GM23338 (cell line): ENCODE measurements at regions not wholly inside any gene's neighbourhood (a gene's known extent, or its start where the extent isn't known, plus 50 kb on each side); places are given as distances from the start of the nearest gene placed in this dataset.

Experiments
- ATAC-seq: fragments of 200-7000 bp; cut with Tn5 transposase; 3 replicates; pipeline ENCODE4 v1.9.1; 2020
- DNase-seq: peaks from one replicate; pipeline ENCODE4 v3.0.0-alpha.2; 2015; ENCODE audit warnings: low spot score
- H2AFZ ChIP-seq: fragments of 200-600 bp; sonication (generic); 2 replicates; pipeline ENCODE4 v1.8.0; 2016; ENCODE audit warnings: antibody characterized with exemption, mild to moderate bottlenecking, moderate library complexity
- H3F3A ChIP-seq: fragments of 200-600 bp; sonication (generic); replicated peaks from 2 replicates; pipeline ENCODE4 v1.8.0; 2017; ENCODE audit warnings: antibody characterized with exemption, mixed run types, low read depth
- H3K27ac ChIP-seq: fragments of 200-600 bp; sonication (generic); 2 replicates; pipeline ENCODE4 v1.6.1; 2016; ENCODE audit warnings: low read depth
- H3K27me3 ChIP-seq: fragments of 200-600 bp; sonication (generic); 2 replicates; pipeline ENCODE4 v1.8.0; 2016; ENCODE audit warnings: mild to moderate bottlenecking, mixed run types, moderate library complexity; ENCODE audit not compliant: insufficient read depth
- H3K36me3 ChIP-seq: fragments of 200-600 bp; sonication (generic); 2 replicates; pipeline ENCODE4 v1.8.0; 2016; ENCODE audit warnings: mild to moderate bottlenecking; ENCODE audit not compliant: insufficient read depth
- H3K4me1 ChIP-seq: fragments of 200-600 bp; sonication (generic); 2 replicates; pipeline ENCODE4 v1.8.0; 2016; ENCODE audit warnings: mild to moderate bottlenecking, moderate library complexity; ENCODE audit not compliant: insufficient read depth
- H3K4me2 ChIP-seq: fragments of 200-600 bp; sonication (generic); 2 replicates; pipeline ENCODE4 v1.7.1; 2017; ENCODE audit warnings: mixed run types
- H3K4me3 ChIP-seq: fragments of 200-600 bp; sonication (generic); 2 replicates; pipeline ENCODE4 v1.6.1; 2016; ENCODE audit warnings: mixed run types
- H3K79me2 ChIP-seq: fragments of 200-600 bp; sonication (generic); replicated peaks from 2 replicates; pipeline ENCODE4 v1.8.0; 2017; ENCODE audit warnings: mild to moderate bottlenecking; ENCODE audit not compliant: insufficient read depth
- H3K9me2 ChIP-seq: fragments of 200-600 bp; sonication (generic); 2 replicates; pipeline ENCODE4 v1.8.0; 2017; ENCODE audit not compliant: insufficient read depth
- H4K20me1 ChIP-seq: fragments of 200-600 bp; sonication (generic); replicated peaks from 2 replicates; pipeline ENCODE4 v1.8.0; 2017; ENCODE audit warnings: mild to moderate bottlenecking; ENCODE audit not compliant: insufficient read depth
- H3K27ac Mint-ChIP-seq: 2 replicates; pipeline ENCODE4 v1.8.0; 2020; ENCODE audit warnings: inconsistent platforms, mild to moderate bottlenecking, moderate library complexity, mixed read lengths
- H3K27me3 Mint-ChIP-seq: 3 replicates; pipeline ENCODE4 v1.8.0; 2022; ENCODE audit warnings: low read depth, mild to moderate bottlenecking, moderate library complexity, mixed read lengths, inconsistent platforms; ENCODE audit not compliant: insufficient read depth, poor library complexity
- H3K36me3 Mint-ChIP-seq: 3 replicates; pipeline ENCODE4 v1.8.0; 2021; ENCODE audit warnings: low read depth, mild to moderate bottlenecking, inconsistent platforms, moderate library complexity, mixed read lengths
- H3K4me1 Mint-ChIP-seq: 3 replicates; pipeline ENCODE4 v1.8.0; 2020; ENCODE audit warnings: mild to moderate bottlenecking, inconsistent platforms, mixed read lengths
- H3K4me3 Mint-ChIP-seq: 3 replicates; pipeline ENCODE4 v1.8.0; 2021; ENCODE audit warnings: moderate library complexity, mild to moderate bottlenecking, inconsistent platforms, mixed read lengths
- H3K9me3 Mint-ChIP-seq: 3 replicates; pipeline ENCODE4 v1.8.0; 2020; ENCODE audit warnings: moderate library complexity, mild to moderate bottlenecking, inconsistent platforms, mixed read lengths
- CREB1 ChIP-seq: fragments of 250-450 bp; sonication (Bioruptor Pico); IDR thresholded peaks from 2 replicates; pipeline ENCODE4 v1.5.0; 2020; ENCODE audit warnings: low read depth, mild to moderate bottlenecking, moderate library complexity
- CTCF ChIP-seq, 2 experiments: fragments of 200-600 bp in 1 of 2; sonication (generic) in 1 of 2; conservative IDR thresholded peaks; 2 replicates each; pipeline versions ENCODE4 v1.5.1 to v1.6.1; 2016 to 2017; ENCODE audit warnings: antibody characterized with exemption in 2 of 2, low read depth in 2 of 2, mild to moderate bottlenecking in 2 of 2, moderate library complexity in 1 of 2
- ETS1 ChIP-seq: IDR thresholded peaks from 2 replicates; pipeline ENCODE4 v1.6.1; 2016; ENCODE audit warnings: antibody characterized with exemption
- EZH2 ChIP-seq: fragments of 200-600 bp; sonication (generic); IDR thresholded peaks from one replicate; pipeline ENCODE4 v1.8.0; 2017; ENCODE audit warnings: antibody characterized with exemption, mild to moderate bottlenecking, low read depth; ENCODE audit not compliant: unreplicated experiment
- EZH2phosphoT487 ChIP-seq: fragments of 200-600 bp; sonication (generic); IDR thresholded peaks from one replicate; pipeline ENCODE4 v1.8.1; 2018; ENCODE audit warnings: antibody characterized with exemption; ENCODE audit not compliant: unreplicated experiment
- JUNB ChIP-seq: IDR thresholded peaks from one replicate; pipeline ENCODE4 v1.6.1; 2016; ENCODE audit warnings: antibody characterized with exemption; ENCODE audit not compliant: unreplicated experiment
- NANOG ChIP-seq: IDR thresholded peaks from 2 replicates; pipeline ENCODE4 v1.6.1; 2016; ENCODE audit warnings: antibody characterized with exemption, borderline replicate concordance
- POLR2AphosphoS5 ChIP-seq: IDR thresholded peaks from 2 replicates; pipeline ENCODE4 v1.6.1; 2016; ENCODE audit warnings: antibody characterized with exemption, low read depth
- REST ChIP-seq: IDR thresholded peaks from one replicate; pipeline ENCODE4 v1.6.1; 2018; ENCODE audit warnings: antibody characterized with exemption; ENCODE audit not compliant: unreplicated experiment
- STAT1 ChIP-seq: IDR thresholded peaks from one replicate; pipeline ENCODE4 v1.6.1; 2016; ENCODE audit warnings: antibody characterized with exemption; ENCODE audit not compliant: unreplicated experiment
- ZNF114 ChIP-seq: fragments of 250-450 bp; sonication (Bioruptor Pico); IDR thresholded peaks from 2 replicates; pipeline ENCODE4 v1.5.0; 2020; ENCODE audit warnings: mild to moderate bottlenecking, moderate library complexity
- ZNF331 ChIP-seq: fragments of 250-450 bp; sonication (Bioruptor Pico); IDR thresholded peaks from 2 replicates; pipeline ENCODE4 v1.5.0; 2020; ENCODE audit warnings: low read depth, mild to moderate bottlenecking, moderate library complexity
- ZNF462 ChIP-seq: fragments of 250-450 bp; sonication (Bioruptor Pico); IDR thresholded peaks from 2 replicates; pipeline ENCODE4 v1.5.0; 2020; ENCODE audit warnings: mild to moderate bottlenecking, moderate library complexity

GRCh38 chr4:137389911-137390520 lies 142.3 kb downstream of the PCDH18 start (continued):
- TF ChIP-seq JUNB: no peak
- TF ChIP-seq EZH2: no peak
- no peak for TF ChIP-seq POLR2AphosphoS5

GRCh38 chr4:137387924-137388323 lies 144.4 kb downstream of the PCDH18 start:
- H3K4me3 Mint-ChIP-seq: no peak overlapping the region
- H3K27ac ChIP-seq: no peak overlapping the region

More at GRCh38 chr4:137387924-137388323, 144.4 kb downstream of the PCDH18 start:
- H3K4me1 Mint-ChIP-seq: no peaks in the 10 kb centered on the region
- H3K27me3 Mint-ChIP-seq: no peaks in the 10 kb centered on the region
- DNase-seq (no peak), ATAC-seq (no peak)
- no peaks in the 10 kb centered on the region for H3K36me3 Mint-ChIP-seq
- H2AFZ ChIP-seq: no peak overlapping the region
- no peaks in the 10 kb centered on the region for H3K79me2 ChIP-seq
- H3K36me3 ChIP-seq: no peaks in the 10 kb centered on the region
- no peaks in the 10 kb centered on the region for H4K20me1 ChIP-seq
- no peaks in the 10 kb centered on the region for H3K27me3 ChIP-seq
- no peaks in the 10 kb centered on the region for H3F3A ChIP-seq
- H3K4me1 ChIP-seq: no peaks in the 10 kb centered on the region
- no peak overlapping the region for H3K27ac Mint-ChIP-seq
- no peaks in the 10 kb centered on the region for H3K9me3 Mint-ChIP-seq
- H3K4me3 ChIP-seq: no peak overlapping the region
- no peak overlapping the region for H3K4me2 ChIP-seq
- TF ChIP-seq ZNF114: no peak
- no peak for TF ChIP-seq REST
- no peak for TF ChIP-seq NANOG
- TF ChIP-seq ZNF462 (CRISPR knock-in tag): no peak
- TF ChIP-seq JUNB: no peak
- no peak for TF ChIP-seq STAT1
- TF ChIP-seq CTCF (conservative IDR thresholded peaks at IDR 0.05; ENCODE audit: low read depth in 2 of 2): no peak
- TF ChIP-seq CREB1 (CRISPR knock-in tag): no peak
- no peak for TF ChIP-seq EZH2phosphoT487
- no peak for TF ChIP-seq POLR2AphosphoS5
- no peak for TF ChIP-seq ETS1
- no peak for TF ChIP-seq EZH2
- TF ChIP-seq ZNF331 (CRISPR knock-in tag): no peak
- no peaks in the 10 kb centered on the region for H3K9me2 ChIP-seq
